Mesenchymal stem cell (in vitro differentiated cells and primary cell): ENCODE measurements at regions not wholly inside any gene's neighbourhood (a gene's known extent, or its start where the extent isn't known, plus 50 kb on each side); places are given as distances from the start of the nearest gene placed in this dataset.
A peak's percentile ranks its signal among the peaks of the same experiment; 100 is the strongest.

ENCODE experiments used
- DNase-seq: peaks from one replicate; pipeline ENCODE4 v3.0.0-alpha.2; 2013
- H2AFZ ChIP-seq: one replicate; pipeline ENCODE4 v1.6.1; 2013; ENCODE audit warnings: low read depth, mild to moderate bottlenecking, control low read depth, inconsistent platforms, low read length, moderate library complexity
- H2AK5ac ChIP-seq: 2 replicates; pipeline ENCODE4 v1.6.1; 2013; ENCODE audit warnings: low read length, moderate library complexity, mild to moderate bottlenecking, inconsistent platforms; ENCODE audit not compliant: severe bottlenecking
- H2BK120ac ChIP-seq: one replicate; pipeline ENCODE4 v1.6.1; 2013; ENCODE audit warnings: low read depth, mild to moderate bottlenecking, inconsistent platforms, low read length, moderate library complexity
- H2BK12ac ChIP-seq, 2 experiments: one replicate each; pipeline ENCODE4 v1.6.1; 2013; ENCODE audit warnings: inconsistent platforms in 2 of 2, low read length in 2 of 2, mild to moderate bottlenecking in 2 of 2, moderate library complexity in 2 of 2, control low read depth in 1 of 2
- H2BK15ac ChIP-seq: one replicate; pipeline ENCODE4 v1.6.1; 2013; ENCODE audit warnings: mild to moderate bottlenecking, low read depth, inconsistent platforms; ENCODE audit not compliant: poor library complexity, severe bottlenecking
- H2BK5ac ChIP-seq: 2 replicates; pipeline ENCODE4 v1.6.1; 2013; ENCODE audit warnings: low read depth, mild to moderate bottlenecking, low read length, control low read depth, inconsistent platforms; ENCODE audit not compliant: poor library complexity, severe bottlenecking
- H3K14ac ChIP-seq, 2 experiments: one replicate each; pipeline ENCODE4 v1.6.1; 2013; ENCODE audit warnings: inconsistent platforms in 2 of 2, low read length in 2 of 2, control low read depth in 1 of 2, mild to moderate bottlenecking in 1 of 2, moderate library complexity in 1 of 2
- H3K18ac ChIP-seq, 2 experiments: one replicate each; pipeline ENCODE4 v1.6.1; 2013; ENCODE audit warnings: inconsistent platforms in 2 of 2, low read length in 2 of 2, control low read depth in 1 of 2, low read depth in 1 of 2, mild to moderate bottlenecking in 1 of 2
- H3K23ac ChIP-seq, 2 experiments: one replicate each; pipeline ENCODE4 v1.6.1; 2013; ENCODE audit warnings: inconsistent platforms in 2 of 2, low read length in 2 of 2, mild to moderate bottlenecking in 2 of 2, moderate library complexity in 2 of 2, control low read depth in 1 of 2
- H3K27ac ChIP-seq: 2 replicates; pipeline ENCODE4 v1.5.1; 2013; ENCODE audit warnings: mild to moderate bottlenecking, moderate library complexity, low read length, control low read depth, inconsistent platforms; ENCODE audit not compliant: poor library complexity, severe bottlenecking
- H3K27me3 ChIP-seq, 2 experiments: 2 replicates each; pipeline versions ENCODE4 v1.6.1 to v1.7.0; 2013; ENCODE audit warnings: low read length in 2 of 2, mild to moderate bottlenecking in 2 of 2, moderate library complexity in 2 of 2, control low read depth in 1 of 2, inconsistent platforms in 1 of 2; ENCODE audit not compliant: control insufficient read depth in 1 of 2, insufficient read depth in 1 of 2
- H3K36me3 ChIP-seq, 2 experiments: 2 replicates each; pipeline versions ENCODE4 v1.6.1 to v1.7.0; 2013; ENCODE audit warnings: low read length in 2 of 2, control low read depth in 1 of 2, inconsistent platforms in 1 of 2, low read depth in 1 of 2, mild to moderate bottlenecking in 1 of 2; ENCODE audit not compliant: insufficient read depth in 2 of 2, control insufficient read depth in 1 of 2
- H3K4ac ChIP-seq, 2 experiments: one replicate each; pipeline ENCODE4 v1.6.1; 2013; ENCODE audit warnings: inconsistent platforms in 2 of 2, low read length in 2 of 2, mild to moderate bottlenecking in 2 of 2, moderate library complexity in 2 of 2, control low read depth in 1 of 2, low read depth in 1 of 2
- H3K4me1 ChIP-seq: 2 replicates; pipeline ENCODE4 v1.6.1; 2013; ENCODE audit warnings: low read depth, low read length, control low read depth; ENCODE audit not compliant: control insufficient read depth, insufficient read depth
- H3K4me2 ChIP-seq: 2 replicates; pipeline ENCODE4 v1.6.1; 2013; ENCODE audit warnings: low read length, mild to moderate bottlenecking, inconsistent platforms; ENCODE audit not compliant: poor library complexity, severe bottlenecking
- H3K4me3 ChIP-seq, 2 experiments: 2 replicates each; pipeline versions ENCODE4 v1.5.1 to v1.7.0; 2013; ENCODE audit warnings: low read length in 2 of 2, mild to moderate bottlenecking in 2 of 2, control low read depth in 1 of 2, low read depth in 1 of 2; ENCODE audit not compliant: insufficient read depth in 1 of 2
- H3K79me1 ChIP-seq: replicated peaks from 2 replicates; pipeline ENCODE4 v1.6.1; 2013; ENCODE audit warnings: mild to moderate bottlenecking, control low read depth, low read length, inconsistent platforms; ENCODE audit not compliant: poor library complexity, severe bottlenecking
- H3K9ac ChIP-seq: 2 replicates; pipeline ENCODE4 v1.7.0; 2013; ENCODE audit warnings: mild to moderate bottlenecking, low read length, moderate library complexity
- H3K9me3 ChIP-seq: 2 replicates; pipeline ENCODE4 v1.7.0; 2013; ENCODE audit warnings: mild to moderate bottlenecking, low read length; ENCODE audit not compliant: control insufficient read depth
- H4K8ac ChIP-seq: one replicate; pipeline ENCODE4 v1.6.1; 2013; ENCODE audit warnings: inconsistent platforms, mild to moderate bottlenecking, low read length, moderate library complexity
- H4K91ac ChIP-seq: one replicate; pipeline ENCODE4 v1.6.1; 2013; ENCODE audit warnings: mild to moderate bottlenecking, low read length, inconsistent platforms
- WGBS: methylation state at CpG from one replicate; pipeline ENCODE4 v1.1.7; 2013; ENCODE audit warnings: mixed read lengths; 5-methylcytosine and 5-hydroxymethylcytosine counted together

DNA sequence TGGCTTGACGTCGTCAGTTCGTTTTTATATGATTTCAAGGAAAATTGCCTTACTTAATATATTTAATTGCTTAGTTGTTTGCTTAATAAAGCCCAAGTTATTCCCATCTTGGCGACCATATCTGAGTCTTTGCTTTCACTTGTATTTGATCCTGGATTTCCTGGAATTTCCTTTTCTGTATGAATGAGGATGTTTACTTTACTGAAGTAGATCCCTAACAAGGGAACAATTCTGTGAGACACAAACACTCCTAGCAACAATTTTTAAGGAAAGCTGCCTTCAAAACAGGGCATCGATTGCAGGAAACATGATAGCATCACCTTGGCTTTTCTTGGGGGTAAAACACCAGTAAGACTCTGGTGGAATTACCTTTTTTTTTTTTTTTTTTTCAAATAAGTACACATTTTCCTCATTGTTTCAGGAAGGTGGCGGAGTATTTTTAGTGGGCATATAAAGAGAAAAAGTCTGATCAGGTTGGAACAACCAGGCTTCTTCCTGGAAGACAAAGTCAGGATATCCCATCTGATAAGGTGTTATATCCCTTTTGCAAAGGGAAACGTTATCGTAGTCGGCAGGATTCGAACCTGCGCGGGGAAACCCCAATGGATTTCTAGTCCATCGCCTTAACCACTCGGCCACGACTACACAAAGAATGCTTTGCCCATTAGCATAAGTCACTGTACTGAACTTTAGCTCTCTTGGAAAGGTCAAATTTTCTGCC is 68.5 kb upstream of the ZNF184 start:
- Histone ChIP-seq H3K4me2 (no peak overlapping the region), H3K4ac (no peak overlapping the region), H4K8ac (no peak overlapping the region), H2AFZ (no peak overlapping the region), H3K23ac (no peak overlapping the region), H3K27ac (no peak overlapping the region), H2BK120ac (no peak overlapping the region), H2BK12ac (no peak overlapping the region), H3K27me3 (peaks cover 14 to 37% of the 10 kb centered on the region in 2 experiments), H3K4me3 (no peak overlapping the region), H2BK5ac (no peak overlapping the region), H2AK5ac (no peak overlapping the region), H3K79me1 (no peaks in the 10 kb centered on the region), H3K4me1 (no peaks in the 10 kb centered on the region), H3K18ac (no peak overlapping the region), H3K9me3 (peaks cover 3% of the 10 kb centered on the region), H2BK15ac (no peak overlapping the region), H4K91ac (no peak overlapping the region), H3K9ac (no peak overlapping the region), H3K36me3 (no peaks in the 10 kb centered on the region), H3K14ac (no peak overlapping the region)
- 15% methylated on average over 11 of the region's 15 CpGs for WGBS
- DNase-seq = no peak

DNA sequence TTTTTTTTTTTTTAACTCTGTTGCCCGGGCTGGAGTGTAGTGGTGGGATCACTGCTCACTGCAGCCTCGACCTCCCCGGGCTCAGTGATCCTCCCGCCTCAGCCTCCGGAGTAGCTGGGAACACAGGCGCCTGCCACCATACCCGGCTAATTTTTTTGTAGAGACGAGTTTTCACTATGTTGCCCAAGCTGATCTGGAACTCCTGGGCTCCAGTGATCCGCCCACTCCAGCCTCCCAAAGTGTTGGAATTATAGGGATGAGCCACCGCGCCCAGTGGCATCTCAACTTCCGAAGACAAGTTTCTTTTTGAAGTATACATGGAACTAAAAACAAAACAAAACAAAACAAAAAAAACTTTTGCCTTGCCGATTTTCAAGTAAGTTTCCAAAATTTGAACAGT is 66.6 kb upstream of the ZNF184 start:
- no peak overlapping the region for H3K27ac ChIP-seq
- no peak overlapping the region for H3K23ac ChIP-seq
- H3K14ac ChIP-seq = no peak overlapping the region
- H3K9ac ChIP-seq = no peak overlapping the region
- H3K79me1 ChIP-seq = no peaks in the 10 kb centered on the region
- no peak overlapping the region for H3K4ac ChIP-seq
- DNase-seq = no peak
- 63% methylated on average over 10 of the region's 13 CpGs for WGBS
- H3K4me1 ChIP-seq = peaks cover 1% of the 10 kb centered on the region
- H3K4me3 ChIP-seq = no peak overlapping the region
- H2BK5ac ChIP-seq = no peak overlapping the region
- peaks cover 22 to 51% of the 10 kb centered on the region in 2 experiments for H3K27me3 ChIP-seq
- H2AK5ac ChIP-seq = no peak overlapping the region
- H2AFZ ChIP-seq = no peak overlapping the region
- no peak overlapping the region for H4K8ac ChIP-seq
- no peak overlapping the region for H2BK15ac ChIP-seq
- no peaks in the 10 kb centered on the region for H3K36me3 ChIP-seq
- no peak overlapping the region for H4K91ac ChIP-seq
- no peak overlapping the region for H2BK120ac ChIP-seq
- no peak overlapping the region for H3K18ac ChIP-seq
- no peak overlapping the region for H3K4me2 ChIP-seq
- H3K9me3 ChIP-seq = peaks cover 3% of the 10 kb centered on the region
- no peak overlapping the region for H2BK12ac ChIP-seq

GRCh38 chr6:27532820-27533538 is 60.1 kb upstream of the ZNF184 start:
- H3K14ac ChIP-seq = no peak overlapping the region
- WGBS = 15% methylated on average over 5 of the region's 7 CpGs
- no peak overlapping the region for H2BK5ac ChIP-seq
- H3K4me1 ChIP-seq = peaks cover 6% of the 10 kb centered on the region
- peak overlapping the region; percentile 39 for H3K4me2 ChIP-seq
- H2AK5ac ChIP-seq = no peak overlapping the region
- H2AFZ ChIP-seq = no peak overlapping the region
- H3K79me1 ChIP-seq = no peaks in the 10 kb centered on the region
- peak overlapping the region; percentile 61 for H3K27ac ChIP-seq
- DNase-seq = peak; percentile 36
- H4K8ac ChIP-seq = peak overlapping the region; percentile 7
- H3K36me3 ChIP-seq = no peaks in the 10 kb centered on the region
- no peak overlapping the region for H2BK120ac ChIP-seq
- no peak overlapping the region for H3K9ac ChIP-seq
- no peak overlapping the region for H2BK15ac ChIP-seq
- no peak overlapping the region for H3K4ac ChIP-seq
- no peak overlapping the region for H3K23ac ChIP-seq
- H2BK12ac ChIP-seq = no peak overlapping the region
- H3K27me3 ChIP-seq = peaks cover 15 to 32% of the 10 kb centered on the region in 2 experiments
- no peak overlapping the region for H3K18ac ChIP-seq
- H3K9me3 ChIP-seq = no peaks in the 10 kb centered on the region
- H4K91ac ChIP-seq = no peak overlapping the region
- no peak overlapping the region for H3K4me3 ChIP-seq

DNA sequence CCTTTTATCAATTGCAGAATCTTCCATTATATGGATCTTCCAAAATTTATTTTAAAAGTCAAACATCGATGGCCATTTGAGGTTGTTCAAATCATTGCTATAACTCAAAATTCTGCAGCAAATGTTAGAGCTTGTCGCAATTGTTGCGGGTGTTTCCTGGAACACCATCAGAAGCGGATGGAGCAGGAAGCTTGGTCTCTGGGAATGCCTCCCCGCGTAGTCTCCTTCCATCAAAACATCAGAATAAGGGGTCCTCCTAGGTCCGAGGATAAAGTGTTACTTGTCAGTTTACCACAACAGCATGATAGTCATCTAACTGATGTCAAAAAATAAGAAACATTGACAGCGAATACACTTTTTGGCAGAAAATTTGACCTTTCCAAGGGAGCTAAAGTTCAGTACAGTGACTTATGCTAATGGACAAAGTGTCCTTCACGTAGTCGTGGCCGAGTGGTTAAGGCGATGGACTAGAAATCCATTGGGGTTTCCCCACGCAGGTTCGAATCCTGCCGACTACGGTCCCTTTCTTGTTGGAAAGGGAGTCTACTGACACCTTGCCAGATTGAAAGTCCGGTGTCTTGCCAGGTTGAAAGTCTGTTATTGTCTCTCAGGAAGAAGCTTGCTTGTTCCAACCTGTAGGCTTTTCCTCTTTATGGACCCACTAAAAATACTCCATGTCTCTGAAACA is 59.0 kb upstream of the ZNF184 start:
- H2BK120ac ChIP-seq = no peak overlapping the region
- H3K4ac ChIP-seq = no peak overlapping the region
- no peak for DNase-seq
- no peaks in the 10 kb centered on the region for H3K36me3 ChIP-seq
- peaks cover 6% of the 10 kb centered on the region for H3K4me1 ChIP-seq
- H4K8ac ChIP-seq = no peak overlapping the region
- no peak overlapping the region for H3K14ac ChIP-seq
- H2AFZ ChIP-seq = no peak overlapping the region
- H3K27ac ChIP-seq = no peak overlapping the region
- peak overlapping the region; percentile 53 for H2AK5ac ChIP-seq
- 86% methylated on average over 17 of the region's 17 CpGs for WGBS
- no peak overlapping the region for H3K4me3 ChIP-seq
- H3K4me2 ChIP-seq = no peak overlapping the region
- no peak overlapping the region for H2BK5ac ChIP-seq
- no peaks in the 10 kb centered on the region for H3K79me1 ChIP-seq
- no peak overlapping the region for H2BK15ac ChIP-seq
- no peaks in the 10 kb centered on the region for H3K9me3 ChIP-seq
- H3K23ac ChIP-seq = no peak overlapping the region
- H4K91ac ChIP-seq = no peak overlapping the region
- peaks cover 15 to 28% of the 10 kb centered on the region in 2 experiments for H3K27me3 ChIP-seq
- no peak overlapping the region for H3K9ac ChIP-seq
- H3K18ac ChIP-seq = no peak overlapping the region
- no peak overlapping the region for H2BK12ac ChIP-seq
